K562 (cell line): ENCODE measurements at regions not wholly inside any gene's neighbourhood (a gene's known extent, or its start where the extent isn't known, plus 50 kb on each side); places are given as distances from the start of the nearest gene placed in this dataset.

Experiments
- ATAC-seq: fragments of 200-7000 bp; cut with Tn5 transposase; 3 replicates; pipeline ENCODE4 v1.9.1; 2020; ENCODE audit warnings: moderate library complexity
- BruUV-seq: library from RNA; stranded (reverse); fragments of 400-500 nt; replicated peaks from 2 replicates; lab custom pipeline; 2021; lab: Mats Ljungman, UMichigan
- CTCF ChIA-PET: fragments of 300-600 bp; formaldehyde crosslinking; extraction: SDS; loops from one replicate; lab custom pipeline; 2021; ENCODE audit warnings: low intra/inter-chr PET ratio; lab: Yijun Ruan, JAX
- POLR2A ChIA-PET: fragments of 300-600, 350-650 bp; sonication (Branson Sonifier 250); formaldehyde crosslinking; extraction: SDS; loops from one replicate; lab custom pipeline; 2021; ENCODE audit warnings: antibody characterized with exemption, inconsistent platforms; lab: Yijun Ruan, JAX
- DNase-seq, 4 experiments: peaks; one replicate each; pipeline versions ENCODE4 v3.0.0 to v3.0.0-alpha.2; 2011 to 2018; ENCODE audit warnings: low spot score in 3 of 4, mixed read lengths in 3 of 4; ENCODE audit errors: extremely low read depth in 1 of 4
- FAIRE-seq: peaks from 2 replicates; lab custom pipeline; 2011; peaks lifted over from hg19 to GRCh38; lab: Jason Lieb, UNC
- H2AFZ ChIP-seq: 2 replicates; pipeline ENCODE4 v1.6.0; 2011; ENCODE audit warnings: low read depth, low read length, control low read depth, inconsistent platforms
- H3K27ac ChIP-seq: fragments of 200-600 bp; 3 replicates; pipeline ENCODE4 v1.8.0; 2011; ENCODE audit warnings: low read depth, mild to moderate bottlenecking, control low read depth, inconsistent platforms, low read length, moderate library complexity, mixed read lengths; ENCODE audit errors: extremely low read depth
- H3K27me3 ChIP-seq, 2 experiments: fragments of 300-600 bp in 1 of 2; 2 replicates in 1 of 2; 3 replicates in 1 of 2; pipeline versions ENCODE4 v1.6.0 to v1.8.0; 2011; ENCODE audit warnings: inconsistent platforms in 2 of 2, low read length in 2 of 2, mild to moderate bottlenecking in 1 of 2, mixed read lengths in 1 of 2, moderate library complexity in 1 of 2; ENCODE audit not compliant: control insufficient read depth in 2 of 2, insufficient read depth in 2 of 2
- H3K36me3 ChIP-seq: fragments of 300-600 bp; 3 replicates; pipeline ENCODE4 v1.8.0; 2011; ENCODE audit warnings: mild to moderate bottlenecking, low read length, inconsistent platforms; ENCODE audit not compliant: control insufficient read depth, insufficient read depth
- H3K4me1 ChIP-seq, 2 experiments: fragments of 200-600 bp in 1 of 2; replicated peaks in 1 of 2; 2 replicates in 1 of 2; 3 replicates in 1 of 2; pipeline versions ENCODE4 v1.5.1 to v1.8.0; 2011; ENCODE audit warnings: inconsistent platforms in 2 of 2, low read length in 2 of 2, mild to moderate bottlenecking in 1 of 2, mixed read lengths in 1 of 2, moderate library complexity in 1 of 2; ENCODE audit not compliant: control insufficient read depth in 2 of 2, insufficient read depth in 2 of 2
- H3K4me2 ChIP-seq: 2 replicates; pipeline ENCODE4 v1.6.1; 2011; ENCODE audit warnings: low read length, control low read depth, inconsistent platforms, mixed read lengths; ENCODE audit not compliant: insufficient read depth
- H3K4me3 ChIP-seq: fragments of 200-600 bp; sonication (generic), shearing (Covaris generic); 2 replicates; pipeline ENCODE4 v1.5.1; 2016; ENCODE audit warnings: control low read depth, inconsistent platforms
- H3K79me2 ChIP-seq: fragments of 200-600 bp; 3 replicates; pipeline ENCODE4 v1.8.0; 2011; ENCODE audit warnings: low read length, inconsistent platforms; ENCODE audit not compliant: control insufficient read depth, insufficient read depth
- H3K9ac ChIP-seq, 2 experiments: 2 replicates each; pipeline versions ENCODE4 v1.6.0 to v1.6.1; 2011; ENCODE audit warnings: low read depth in 2 of 2, low read length in 2 of 2, control low read depth in 1 of 2, inconsistent platforms in 1 of 2, mild to moderate bottlenecking in 1 of 2, mixed read lengths in 1 of 2; ENCODE audit not compliant: insufficient read depth in 1 of 2
- H3K9me1 ChIP-seq: one replicate; pipeline ENCODE4 v1.6.0; 2011; ENCODE audit warnings: inconsistent platforms, mild to moderate bottlenecking, low read length, moderate library complexity; ENCODE audit not compliant: control insufficient read depth, insufficient read depth
- H3K9me3 ChIP-seq: replicated peaks from 2 replicates; pipeline ENCODE4 v1.5.1; 2011; ENCODE audit warnings: low read depth, low read length, inconsistent platforms; ENCODE audit not compliant: control insufficient read depth, insufficient read depth
- H4K20me1 ChIP-seq: replicated peaks from 2 replicates; pipeline ENCODE4 v1.6.1; 2011; ENCODE audit warnings: low read length, inconsistent platforms, mixed read lengths; ENCODE audit not compliant: control insufficient read depth, insufficient read depth
- MAFF ChIP-seq: IDR thresholded peaks from 2 replicates; pipeline ENCODE4 v1.6.1; 2012; ENCODE audit warnings: low read length, improper control_type of control experiment
- ZNF311 ChIP-seq: fragments of 250-450 bp; sonication (Bioruptor Pico); IDR thresholded peaks from 2 replicates; pipeline ENCODE4 v1.4.0; 2020; ENCODE audit warnings: mild to moderate bottlenecking, moderate library complexity
- ZNF316 ChIP-seq: fragments of 450-650 bp; IDR thresholded peaks from 2 replicates; pipeline ENCODE4 v1.6.1; 2016
- ZNF518B ChIP-seq: fragments of 250-450 bp; sonication (Bioruptor Pico); IDR thresholded peaks from 2 replicates; pipeline ENCODE4 v1.5.0; 2021; ENCODE audit warnings: mild to moderate bottlenecking, moderate library complexity
- ZNF695 ChIP-seq: fragments of 450-650 bp; formaldehyde crosslinking; IDR thresholded peaks from 2 replicates; pipeline ENCODE4 v1.4.0; 2020; ENCODE audit warnings: mild to moderate bottlenecking, moderate library complexity
- WGBS: fragments of 100-300 bp; shearing (Covaris generic); methylation state at CpG from one replicate; pipeline ENCODE4 v1.1.6; 2016; ENCODE audit warnings: low coverage, mixed read lengths; ENCODE audit not compliant: insufficient coverage; ENCODE audit errors: missing lambda C conversion rate; 5-methylcytosine and 5-hydroxymethylcytosine counted together
- in situ Hi-C: fragments of 300-500 bp; cut with MboI; formaldehyde crosslinking; loops from 4 replicates; pipeline ENCODE4 v1.15.0; 2018; ENCODE audit warnings: inconsistent platforms, mixed read lengths
- intact Hi-C: fragments of 100-400 bp; cut with micrococcal nuclease; formaldehyde crosslinking; loops from 2 replicates; pipeline ENCODE4 v1.14.2; 2022

- H3K36me3 ChIP-seq = no peaks in the 10 kb centered on the region
- no peaks in the 10 kb centered on the region for H3K4me1 ChIP-seq
- FAIRE-seq (no peak), ATAC-seq (no peak), DNase-seq (no peak)
- H3K9ac ChIP-seq = no peak overlapping the region
- no TSS peak for BruUV-seq
- no peaks in the 10 kb centered on the region for H3K9me3 ChIP-seq
- CTCF ChIA-PET = no interaction called here
- H4K20me1 ChIP-seq = no peaks in the 10 kb centered on the region
- 0% methylated on average over 3 of the region's 3 CpGs for WGBS
- H3K4me2 ChIP-seq = no peak overlapping the region
- H3K27me3 ChIP-seq = no peaks in the 10 kb centered on the region
- in situ Hi-C loops = no loop called here
- no peak overlapping the region for H3K4me3 ChIP-seq
- H3K79me2 ChIP-seq = no peaks in the 10 kb centered on the region
- TF ChIP-seq ZNF316 (peak; percentile 20; the same call in 1 of the 2 replicates), ZNF518B (no peak), ZNF311 (CRISPR knock-in tag) (no peak), ZNF695 (CRISPR knock-in tag) (no peak), MAFF (0 out of 2 replicates have a peak, but pooled peaks have one; percentile 11)
- TF ChIP-seq, all 486 proteins: peak for 2
- no peak overlapping the region for H3K27ac ChIP-seq
- POLR2A ChIA-PET = no interaction called here
- no peaks in the 10 kb centered on the region for H3K9me1 ChIP-seq
- no peak overlapping the region for H2AFZ ChIP-seq
- intact Hi-C loops = no loop called here
Observed at GRCh38 chr18:65988972-65989371, 238.2 kb downstream of the CDH7 start.
